ENCODE measurements at regions not wholly inside any gene's neighbourhood (a gene's known extent, or its start where the extent isn't known, plus 50 kb on each side); places are given as distances from the start of the nearest gene placed in this dataset.

GRCh38 chr10:6912021-6912420, 331.9 kb upstream of the PRKCQ start:
- TF ChIP-seq POLR2A (IDR thresholded peaks at IDR 0.05) (no peak), CTCF (IDR thresholded peaks at IDR 0.05 in 8 of 11, conservative IDR thresholded peaks at IDR 0.05 in 3 of 11) (no peak), POLR2AphosphoS5 (IDR thresholded peaks at IDR 0.05) (no peak)
- no peak for DNase-seq
- intact Hi-C loops (cut with DNase I; ENCODE audit: low total_unique reads), result no loop called here
- WGBS, 5 donors, result 85 to 100% (median 94%) methylated on average over 2 of the region's 2 CpGs
- peaks cover 4 to 28% (median 10%) of the 10 kb centered on the region in 6 donors for H3K4me1 ChIP-seq
- H3K27ac ChIP-seq, result no peak overlapping the region
- no peaks in the 10 kb centered on the region for H3K27me3 ChIP-seq (replicated peaks in 1 of 7)
- no peak overlapping the region for H3K4me3 ChIP-seq
- no peaks in the 10 kb centered on the region for H3K36me3 ChIP-seq
- H3K9me3 ChIP-seq, result peaks cover 0 to 10% (median 0%) of the 10 kb centered on the region in 8 donors

GRCh38 chr10:6909905-6910560, 330.0 kb upstream of the PRKCQ start:
- TF ChIP-seq POLR2A (IDR thresholded peaks at IDR 0.05) (no peak), POLR2AphosphoS5 (IDR thresholded peaks at IDR 0.05) (no peak), CTCF (IDR thresholded peaks at IDR 0.05 in 8 of 11, conservative IDR thresholded peaks at IDR 0.05 in 3 of 11) (no peak)
- H3K27ac ChIP-seq, result no peak overlapping the region
- no peak overlapping the region for H3K4me3 ChIP-seq
- H3K9me3 ChIP-seq, result peaks cover 0 to 10% (median 0%) of the 10 kb centered on the region in 8 donors
- peaks cover 0 to 16% (median 4%) of the 10 kb centered on the region in 6 donors for H3K4me1 ChIP-seq
- H3K27me3 ChIP-seq (replicated peaks in 1 of 7), result no peaks in the 10 kb centered on the region
- DNase-seq, result no peak
- 78 to 93% (median 87%) methylated on average over 6 of the region's 6 CpGs for WGBS, 5 donors
- no peaks in the 10 kb centered on the region for H3K36me3 ChIP-seq
- intact Hi-C loops (cut with DNase I; ENCODE audit: low total_unique reads), result no loop called here

GRCh38 chr10:6907877-6908530, 327.9 kb upstream of the PRKCQ start:
- H3K36me3 ChIP-seq, result no peaks in the 10 kb centered on the region
- WGBS, 5 donors, result 79 to 86% (median 85%) methylated on average over 4 of the region's 4 CpGs
- peaks cover 0 to 10% (median 7%) of the 10 kb centered on the region in 8 donors for H3K9me3 ChIP-seq
- H3K27me3 ChIP-seq (replicated peaks in 1 of 7), result no peaks in the 10 kb centered on the region
- TF ChIP-seq CTCF (IDR thresholded peaks at IDR 0.05 in 8 of 11, conservative IDR thresholded peaks at IDR 0.05 in 3 of 11) (no peak), POLR2A (IDR thresholded peaks at IDR 0.05) (no peak), POLR2AphosphoS5 (IDR thresholded peaks at IDR 0.05) (no peak)
- intact Hi-C loops (cut with DNase I; ENCODE audit: low total_unique reads), result no loop called here
- no peak overlapping the region for H3K4me3 ChIP-seq
- no peak for DNase-seq
- peaks cover 0 to 16% (median 4%) of the 10 kb centered on the region in 6 donors for H3K4me1 ChIP-seq
- H3K27ac ChIP-seq, result no peak overlapping the region

GRCh38 chr10:6894405-6894804, 314.3 kb upstream of the PRKCQ start:
- 84 to 98% (median 92%) methylated on average over 2 of the region's 2 CpGs for WGBS, 5 donors
- Histone ChIP-seq H3K9me3 (no peaks in the 10 kb centered on the region), H3K27me3 (replicated peaks in 1 of 7) (no peaks in the 10 kb centered on the region), H3K27ac (no peak overlapping the region), H3K4me1 (no peaks in the 10 kb centered on the region), H3K36me3 (no peaks in the 10 kb centered on the region), H3K4me3 (no peak overlapping the region)
- intact Hi-C loops (cut with DNase I; ENCODE audit: low total_unique reads), result no loop called here
- no peak for TF ChIP-seq CTCF (IDR thresholded peaks at IDR 0.05 in 8 of 11, conservative IDR thresholded peaks at IDR 0.05 in 3 of 11)
- TF ChIP-seq POLR2A (IDR thresholded peaks at IDR 0.05), result no peak
- no peak for TF ChIP-seq POLR2AphosphoS5 (IDR thresholded peaks at IDR 0.05)
- DNase-seq, result no peak
